Muscle of arm (tissue), 1 donor: ENCODE measurements at regions not wholly inside any gene's neighbourhood (a gene's known extent, or its start where the extent isn't known, plus 50 kb on each side); places are given as distances from the start of the nearest gene placed in this dataset.
"Not testable (repeated sequence)": the region's sequence is repeated elsewhere in the genome, so short reads cannot be mapped to it uniquely, and the experiment has no call there.

Experiments
- DNase-seq: peaks from one replicate; pipeline ENCODE4 v3.0.0-alpha.2; 2013

- DNase-seq: peak; percentile 77
Observed at GRCh38 chr2:16755442-16755841, 89.8 kb upstream of the CYRIA start.

- not testable (repeated sequence) for DNase-seq
Observed at GRCh38 chr2:16753025-16753424, 87.4 kb upstream of the CYRIA start.

GRCh38 chr2:16750925-16751214, 85.2 kb upstream of the CYRIA start:
- DNase-seq: not testable (repeated sequence)

GRCh38 chr2:16750175-16750924, 84.7 kb upstream of the CYRIA start:
- DNase-seq: no peak

- DNase-seq: not testable (repeated sequence)
Observed at GRCh38 chr2:16748511-16749266, 83.1 kb upstream of the CYRIA start.

- DNase-seq: no peak
Observed at GRCh38 chr2:16747689-16748088, 82.1 kb upstream of the CYRIA start.

GRCh38 chr2:16747257-16747656, 81.6 kb upstream of the CYRIA start:
- no peak for DNase-seq

- DNase-seq: no peak
Observed at GRCh38 chr2:16746833-16747232, 81.2 kb upstream of the CYRIA start.

GRCh38 chr2:16746329-16746728, 80.7 kb upstream of the CYRIA start:
- DNase-seq: no peak

GRCh38 chr2:16745466-16745865, 79.8 kb upstream of the CYRIA start:
- no peak for DNase-seq

GRCh38 chr2:16744521-16744920, 78.9 kb upstream of the CYRIA start:
- DNase-seq: no peak

GRCh38 chr2:16742026-16742425, 76.4 kb upstream of the CYRIA start:
- DNase-seq: no peak

GRCh38 chr2:16741498-16741897, 75.9 kb upstream of the CYRIA start:
- no peak for DNase-seq

- no peak for DNase-seq
Observed at GRCh38 chr2:16739778-16740581, 74.3 kb upstream of the CYRIA start.

- DNase-seq: no peak
Observed at GRCh38 chr2:16738361-16739225, 73.0 kb upstream of the CYRIA start.

GRCh38 chr2:16737812-16738211, 72.2 kb upstream of the CYRIA start:
- no peak for DNase-seq

GRCh38 chr2:16736633-16737032, 71.0 kb upstream of the CYRIA start:
- DNase-seq: no peak

- no peak for DNase-seq
Observed at GRCh38 chr2:16729335-16729734, 63.7 kb upstream of the CYRIA start.

GRCh38 chr2:16728351-16729136, 62.9 kb upstream of the CYRIA start:
- DNase-seq: no peak

- not testable (repeated sequence) for DNase-seq
Observed at GRCh38 chr2:16727849-16728248, 62.2 kb upstream of the CYRIA start.

- DNase-seq: no peak
Observed at GRCh38 chr2:16727256-16727655, 61.6 kb upstream of the CYRIA start.
